HG02852 (cell line): ENCODE measurements at regions not wholly inside any gene's neighbourhood (a gene's known extent, or its start where the extent isn't known, plus 50 kb on each side); places are given as distances from the start of the nearest gene placed in this dataset.
"Not testable (repeated sequence)": the region's sequence is repeated elsewhere in the genome, so short reads cannot be mapped to it uniquely, and the experiment has no call there.

Source experiments
- ATAC-seq: cut with Tn5 transposase; IDR thresholded peaks from one replicate; pipeline ENCODE4 v1.9.1; 2021; ENCODE audit warnings: mild to moderate bottlenecking, moderate library complexity; ENCODE audit not compliant: unreplicated experiment

DNA sequence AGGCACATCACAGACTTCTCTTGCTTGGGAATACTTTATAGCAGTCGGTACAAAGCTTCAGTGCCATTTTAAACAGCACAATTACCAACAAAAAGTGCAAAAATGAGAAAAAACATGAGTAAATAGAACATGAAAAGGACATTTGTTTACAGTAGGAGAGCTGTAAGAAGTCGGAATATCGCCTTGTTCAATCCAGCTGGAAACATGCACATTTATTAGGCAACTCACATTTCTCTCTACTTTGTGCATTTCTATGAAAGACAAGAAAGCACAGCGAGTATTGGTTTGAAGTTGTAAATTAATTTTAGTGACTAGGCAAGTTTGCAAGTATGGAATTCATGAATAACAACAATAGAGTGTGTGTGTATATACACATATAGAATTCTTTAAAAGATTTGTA, 484.7 kb downstream of the DACH1 start:
- ATAC-seq, result no peak

DNA sequence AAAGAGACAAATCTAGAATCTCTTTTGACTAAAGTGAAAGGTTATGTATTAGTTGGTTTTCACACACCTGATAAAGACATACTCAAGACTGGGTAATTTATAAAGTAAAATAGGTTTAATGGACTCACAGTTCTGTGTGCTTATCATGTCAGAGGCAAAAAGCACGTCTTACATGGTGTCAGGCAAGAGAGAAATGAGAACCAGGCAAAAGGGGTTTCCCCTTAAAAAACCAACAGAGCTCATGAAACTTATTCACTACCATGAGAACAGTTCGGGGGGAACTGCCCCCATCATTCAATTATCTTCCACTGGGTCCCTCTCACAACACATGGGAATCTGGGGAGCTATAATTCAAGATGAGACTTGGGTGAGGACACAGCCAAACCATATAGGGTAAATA, 486.8 kb downstream of the DACH1 start:
- no peak for ATAC-seq

GRCh38 chr13:71378961-71379905, 487.8 kb downstream of the DACH1 start:
- no peak for ATAC-seq

DNA sequence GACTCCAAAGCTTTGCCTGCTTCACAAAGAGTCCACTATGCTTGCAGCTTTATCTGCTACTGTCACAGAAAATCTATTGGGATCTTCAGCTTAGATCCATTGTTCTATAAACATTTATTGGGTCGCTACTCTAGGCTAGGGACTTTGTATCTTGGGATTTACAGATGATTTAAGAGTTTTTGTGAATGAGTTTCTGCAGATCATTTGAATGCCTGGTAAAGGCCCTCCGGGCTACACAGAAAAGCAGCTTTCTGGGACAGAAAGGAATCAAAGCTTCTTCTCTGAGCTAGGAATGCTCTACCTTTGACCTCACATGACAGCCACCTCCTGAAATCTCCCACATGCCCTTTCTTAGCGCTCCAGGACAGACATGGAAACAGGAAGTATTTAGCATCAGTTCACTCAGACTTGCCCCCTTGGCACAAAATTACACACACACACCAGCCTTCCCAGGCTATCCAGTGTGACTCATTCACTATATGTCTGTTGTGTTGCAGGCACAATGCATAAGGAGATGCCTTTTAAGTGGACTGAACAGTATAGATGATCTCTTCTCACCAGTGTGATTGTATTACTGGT, 492.4 kb downstream of the DACH1 start:
- no peak for ATAC-seq

DNA sequence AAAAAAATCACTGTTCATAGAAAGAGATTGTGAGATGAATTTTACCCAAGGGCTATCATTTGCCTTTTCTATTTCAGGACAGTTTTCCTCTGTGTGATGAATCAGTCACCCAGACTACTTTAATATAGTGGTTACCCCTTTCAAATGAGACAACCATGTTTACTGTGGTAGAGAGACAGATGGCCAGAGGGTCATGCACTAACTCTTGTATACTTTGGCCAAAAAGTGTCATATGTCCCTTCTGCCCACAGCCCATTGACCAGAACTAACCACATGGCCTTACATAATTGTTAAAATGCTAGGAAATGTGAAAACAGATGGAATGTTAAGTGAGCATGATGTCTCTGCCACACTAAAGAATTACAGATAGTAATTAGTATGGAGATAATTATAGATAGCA, 498.7 kb downstream of the DACH1 start:
- ATAC-seq, result no peak

DNA sequence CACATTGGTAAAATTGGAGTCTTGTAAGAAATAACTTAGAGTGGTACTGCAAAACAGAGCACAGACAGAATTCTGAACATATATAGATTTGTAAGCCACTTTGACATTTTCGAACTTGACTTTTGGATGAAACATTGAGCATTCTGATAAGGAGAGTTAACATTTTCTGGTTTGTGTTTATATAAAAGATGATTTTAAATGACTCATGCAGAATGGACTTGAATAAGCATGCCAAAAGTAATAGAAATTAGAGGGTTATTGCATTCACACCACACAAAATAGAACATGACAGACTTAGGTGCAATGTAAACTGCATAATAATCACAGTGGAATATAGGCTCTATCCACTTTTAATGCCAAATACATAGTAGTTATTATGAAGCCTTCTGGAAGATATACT, 507.0 kb downstream of the DACH1 start:
- ATAC-seq, result no peak

GRCh38 chr13:71359641-71360040, 507.4 kb downstream of the DACH1 start:
- no peak for ATAC-seq

GRCh38 chr13:71358218-71358617, 508.8 kb downstream of the DACH1 start:
- no peak for ATAC-seq

- no peak for ATAC-seq
Measured at GRCh38 chr13:71355010-71355409, 512.0 kb downstream of the DACH1 start.

DNA sequence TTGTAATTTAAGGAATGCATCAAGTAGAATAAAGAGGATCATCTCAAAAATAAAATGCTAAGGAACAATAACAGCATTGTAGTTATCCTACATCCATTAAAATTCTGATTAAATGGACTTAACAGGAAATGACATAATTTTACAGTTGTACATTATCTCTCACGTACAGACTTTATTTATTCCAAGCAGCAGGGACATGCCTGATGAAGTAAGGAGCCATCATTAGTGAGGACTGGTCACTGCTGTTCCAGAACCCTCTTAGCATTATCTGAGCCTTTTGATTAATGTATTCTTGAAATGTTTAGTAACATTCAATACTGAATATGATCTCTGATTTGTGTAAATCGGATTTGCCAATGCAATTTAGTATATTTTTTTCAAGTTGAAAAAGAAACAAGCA, 516.1 kb downstream of the DACH1 start:
- no peak for ATAC-seq

GRCh38 chr13:71345856-71346255, 521.1 kb downstream of the DACH1 start:
- not testable (repeated sequence) for ATAC-seq

GRCh38 chr13:71339736-71340135, 527.3 kb downstream of the DACH1 start:
- ATAC-seq, result no peak

DNA sequence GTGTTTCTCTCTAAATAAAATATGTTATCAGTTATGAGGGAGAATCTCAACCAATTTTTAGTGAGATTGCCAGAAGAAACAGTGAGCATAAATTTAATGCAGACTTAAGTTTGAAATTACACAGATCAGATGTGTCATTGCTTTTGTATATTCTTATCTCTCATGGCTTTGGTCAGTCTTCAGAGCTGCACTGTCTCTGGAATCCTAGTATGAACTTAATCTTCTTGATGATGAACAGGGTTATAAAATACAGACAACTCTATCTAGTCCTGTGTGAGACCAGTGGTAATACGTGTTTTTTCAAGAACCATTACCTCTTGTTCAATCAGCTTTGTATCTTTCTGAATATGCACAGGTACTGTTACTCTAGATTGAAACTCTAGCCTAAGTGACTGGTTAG, 528.0 kb downstream of the DACH1 start:
- no peak for ATAC-seq

GRCh38 chr13:71338070-71338469, 528.9 kb downstream of the DACH1 start:
- ATAC-seq, result no peak

- no peak for ATAC-seq
Measured at GRCh38 chr13:71327266-71327665, 539.7 kb downstream of the DACH1 start.

GRCh38 chr13:71325556-71325955, 541.4 kb downstream of the DACH1 start:
- no peak for ATAC-seq

DNA sequence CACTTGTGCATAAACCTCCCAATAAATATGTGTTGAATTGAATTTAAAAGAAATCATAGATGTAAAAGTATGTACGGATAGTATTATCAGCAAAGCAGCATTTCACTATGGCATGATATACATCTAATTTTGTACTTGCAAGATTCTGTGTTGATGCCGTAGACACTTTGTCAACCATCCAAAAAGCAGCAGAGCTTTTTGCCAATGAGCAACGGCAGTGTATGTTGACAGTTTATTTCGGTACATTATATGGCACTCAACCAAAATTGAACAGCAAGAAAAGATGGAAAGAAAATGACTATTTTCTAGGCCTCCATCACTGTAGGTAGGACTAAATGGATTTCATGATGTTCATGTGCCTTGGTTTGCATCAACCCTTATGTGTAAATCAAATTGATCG, 543.7 kb downstream of the DACH1 start:
- ATAC-seq, result no peak

- ATAC-seq, result no peak
Measured at GRCh38 chr13:71320452-71320851, 546.6 kb downstream of the DACH1 start.

- ATAC-seq, result no peak
Measured at GRCh38 chr13:71316792-71317363, 550.1 kb downstream of the DACH1 start.

DNA sequence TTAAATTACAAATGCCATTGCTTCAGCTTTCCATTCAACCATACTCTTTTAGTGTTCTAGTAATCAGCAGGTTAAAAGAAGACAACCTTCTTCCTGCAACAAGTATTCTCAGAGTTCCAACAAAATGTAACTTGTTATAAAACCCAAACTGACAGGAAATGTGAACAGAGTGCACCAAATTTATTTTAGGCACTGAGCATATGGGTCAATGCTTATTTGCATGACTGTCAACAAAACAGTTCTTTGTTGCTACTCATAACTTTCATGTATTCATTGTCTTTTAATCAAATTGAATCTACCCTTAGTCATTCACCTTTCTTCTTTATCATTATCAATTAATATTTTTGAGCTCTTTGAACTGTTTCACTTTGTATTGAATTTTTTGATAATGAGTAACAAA, 554.1 kb downstream of the DACH1 start:
- ATAC-seq, result peak; percentile 47

DNA sequence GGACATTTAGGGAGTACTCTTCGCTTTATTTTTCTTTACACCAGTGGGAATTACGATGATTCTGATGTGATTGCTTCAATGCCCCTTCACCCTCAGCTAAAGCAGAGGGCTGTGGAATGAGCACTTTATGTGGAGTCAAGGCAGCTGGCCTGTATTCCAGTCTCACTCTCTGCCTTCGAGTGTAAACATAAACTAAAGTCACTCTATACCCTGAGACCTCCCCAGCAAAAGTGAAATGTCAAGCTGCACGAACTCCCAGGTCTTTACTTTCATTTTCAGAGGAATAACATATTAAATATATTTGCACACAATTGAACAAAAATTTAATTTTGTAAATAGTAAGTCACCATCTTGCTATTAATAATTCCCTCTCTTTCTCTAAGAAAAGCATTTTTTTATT, 557.1 kb downstream of the DACH1 start:
- no peak for ATAC-seq

DNA sequence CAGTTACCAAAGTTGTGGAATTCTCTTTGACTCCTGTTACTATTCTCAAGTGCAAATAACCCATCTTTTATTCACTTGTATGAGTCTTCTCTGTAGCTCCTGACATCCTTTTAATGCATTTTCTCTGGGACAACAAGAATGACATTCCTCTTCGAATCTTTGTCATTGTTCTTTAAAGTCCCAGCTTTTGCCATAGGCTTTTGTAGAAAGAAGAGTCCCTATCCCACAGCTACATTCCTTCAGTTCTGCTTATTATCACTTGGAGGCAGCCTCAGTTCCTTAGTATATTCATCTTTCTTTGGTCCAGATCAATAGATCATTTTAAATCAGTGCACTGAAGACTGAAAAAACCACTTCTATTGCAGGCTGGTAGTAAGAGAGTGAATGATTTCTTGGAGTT, 560.2 kb downstream of the DACH1 start:
- ATAC-seq, result no peak
